SK-N-DZ (cell line): ENCODE measurements at regions not wholly inside any gene's neighbourhood (a gene's known extent, or its start where the extent isn't known, plus 50 kb on each side); places are given as distances from the start of the nearest gene placed in this dataset.
"Not testable (repeated sequence)": the region's sequence is repeated elsewhere in the genome, so short reads cannot be mapped to it uniquely, and the experiment has no call there.

ENCODE experiments used
- DNase-seq: peaks from one replicate; pipeline ENCODE4 v3.0.0-alpha.2; 2015; ENCODE audit warnings: low spot score

- DNase-seq = no peak
Observed at GRCh38 chr1:214715126-214715525, 112.1 kb downstream of the CENPF start.

- no peak for DNase-seq
Observed at GRCh38 chr1:214717351-214717750, 114.4 kb downstream of the CENPF start.

DNA sequence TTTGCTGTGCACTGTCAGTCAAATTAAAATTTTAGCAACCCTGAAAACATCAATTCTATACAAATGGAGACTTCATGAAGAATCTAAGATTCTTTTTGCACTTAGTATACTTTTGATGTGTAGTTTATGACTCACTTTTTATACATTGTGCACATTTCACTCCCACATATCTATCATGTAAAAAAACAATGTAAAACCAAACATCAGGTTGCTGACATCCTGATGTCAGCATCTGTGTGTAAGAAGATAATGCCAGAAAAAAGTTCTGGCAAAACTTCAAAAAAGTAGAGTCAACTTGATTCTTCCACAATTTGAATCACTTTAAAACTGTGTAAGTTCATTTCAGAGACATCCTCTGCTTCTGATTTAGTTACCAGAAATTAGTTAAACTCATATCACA lies 115.7 kb downstream of the CENPF start:
- DNase-seq = no peak

DNA sequence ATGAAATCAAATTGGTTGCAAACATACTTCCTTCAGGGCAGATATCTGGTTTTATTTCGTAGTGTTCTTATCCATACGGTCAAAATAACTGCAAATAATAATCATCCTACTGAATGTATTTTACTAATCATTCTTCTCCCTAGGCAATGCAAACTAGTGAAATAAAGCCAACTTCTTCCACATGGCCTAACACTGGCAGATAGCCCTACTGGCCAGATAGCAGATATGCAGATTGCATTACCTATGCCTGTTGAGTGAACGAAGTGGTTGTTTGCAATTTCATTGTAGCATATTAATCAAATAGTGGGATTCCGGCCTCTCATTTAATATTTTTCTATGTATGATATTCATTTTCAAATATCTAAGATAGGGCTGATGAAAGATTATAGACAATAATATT lies 116.2 kb downstream of the CENPF start:
- DNase-seq = no peak

DNA sequence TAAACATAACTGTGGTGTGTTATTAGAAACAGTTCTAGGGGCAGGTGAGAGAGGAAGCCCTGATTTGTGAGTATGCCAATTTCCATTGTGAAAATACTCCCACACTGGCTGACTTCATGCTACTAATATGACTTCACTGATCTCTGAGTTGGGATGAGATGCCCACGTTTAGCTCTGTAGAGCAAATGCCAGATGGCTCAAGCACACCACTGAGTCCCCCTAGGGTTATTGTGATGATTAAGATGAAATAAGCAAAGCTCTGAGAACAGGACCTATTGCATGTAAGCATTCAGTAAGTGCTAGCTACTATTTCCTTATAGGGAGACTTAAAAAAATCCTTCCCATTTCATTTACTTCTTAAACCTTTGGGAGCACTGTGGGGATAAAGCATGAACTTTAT lies 117.6 kb downstream of the CENPF start:
- no peak for DNase-seq

DNA sequence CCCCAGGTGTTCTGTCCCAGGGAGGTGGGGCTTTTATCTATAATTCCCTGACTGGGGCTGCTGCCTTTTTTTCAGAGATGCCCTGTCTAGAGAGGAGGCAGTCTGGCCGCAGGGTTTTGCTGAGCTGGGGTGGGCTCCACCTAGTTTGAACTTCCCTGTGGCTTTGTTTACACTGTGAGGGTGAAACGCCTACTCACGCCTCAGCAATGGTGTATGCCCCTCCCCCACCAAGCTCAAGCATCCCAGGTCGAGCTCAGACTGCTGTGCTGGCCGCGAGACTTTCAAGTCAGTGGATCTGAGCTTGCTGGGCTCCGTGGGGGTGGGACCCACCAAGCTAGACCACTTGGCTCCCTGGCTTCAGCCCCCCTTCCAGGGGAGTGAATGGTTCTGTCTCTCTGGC lies 124.3 kb downstream of the CENPF start:
- DNase-seq = no peak

- DNase-seq = no peak
Observed at GRCh38 chr1:214739621-214740238, 136.7 kb downstream of the CENPF start.

GRCh38 chr1:214740471-214740870 lies 137.5 kb downstream of the CENPF start:
- no peak for DNase-seq

GRCh38 chr1:214747050-214747635 lies 144.1 kb downstream of the CENPF start:
- no peak for DNase-seq

DNA sequence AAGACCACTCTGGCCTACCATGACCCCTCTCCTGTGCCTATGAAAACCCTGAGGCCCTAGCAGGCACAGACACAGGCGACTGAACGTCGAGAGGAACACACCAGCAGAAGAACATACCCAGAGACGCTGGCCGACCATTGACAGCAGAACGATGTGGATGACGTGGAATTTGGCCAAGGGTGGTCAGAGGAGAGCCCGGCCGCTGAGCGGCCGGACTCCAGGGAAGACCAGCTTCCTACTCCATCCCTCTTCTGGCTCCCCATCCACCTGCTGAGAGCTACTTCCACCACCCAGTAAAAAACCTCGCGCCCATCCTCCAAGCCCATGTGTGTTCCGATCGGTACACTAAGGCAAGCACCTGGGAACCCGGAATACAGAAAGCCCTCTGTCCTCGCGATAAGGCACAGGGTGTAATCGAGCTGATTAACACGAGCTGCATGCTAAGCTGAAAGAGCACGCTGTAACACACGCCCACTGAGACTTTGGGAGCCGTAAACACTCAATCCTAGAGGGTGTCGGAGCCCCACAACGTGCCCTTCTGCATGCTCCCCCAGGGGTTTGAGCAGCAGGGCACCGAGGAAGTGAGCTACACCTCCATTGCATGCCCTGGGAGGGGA lies 150.3 kb downstream of the CENPF start:
- no peak for DNase-seq

DNA sequence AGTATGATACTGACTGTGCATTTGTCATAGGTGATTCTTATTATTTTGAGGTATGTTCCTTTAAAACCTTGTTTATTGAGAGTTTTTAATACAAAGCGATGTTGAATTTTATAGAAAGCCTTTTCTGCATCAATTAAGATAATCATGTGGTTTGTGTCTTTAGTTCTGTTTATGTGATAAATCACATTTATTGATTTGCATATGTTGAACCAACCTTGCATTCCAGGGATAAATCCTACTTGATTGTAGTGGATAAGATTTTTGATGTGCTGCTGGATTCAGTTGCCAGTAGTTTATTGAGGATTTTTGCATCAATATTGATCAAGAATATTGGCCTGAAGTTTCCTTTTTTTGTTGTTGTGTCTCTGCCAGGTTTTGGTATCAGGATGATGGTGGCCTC lies 158.0 kb downstream of the CENPF start:
- no peak for DNase-seq

DNA sequence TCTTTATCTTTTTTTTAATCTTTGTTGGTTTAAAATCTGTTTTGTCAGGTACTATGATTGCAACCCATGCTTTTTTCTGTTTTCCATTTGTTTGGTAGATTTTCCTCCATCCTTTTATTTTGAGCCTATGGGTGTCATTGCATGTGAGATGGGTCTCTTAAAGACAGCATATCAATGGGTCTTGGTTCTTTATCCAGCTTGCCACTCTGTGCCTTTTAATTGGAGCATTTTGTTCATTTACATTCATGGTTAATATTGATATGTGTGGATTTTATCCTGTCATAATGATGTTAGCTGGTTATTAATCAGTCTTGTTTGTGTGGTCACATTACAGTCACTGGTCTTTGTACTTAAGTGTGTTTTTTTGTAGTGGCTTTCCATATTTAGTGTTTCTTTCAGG lies 159.9 kb downstream of the CENPF start:
- DNase-seq = no peak

DNA sequence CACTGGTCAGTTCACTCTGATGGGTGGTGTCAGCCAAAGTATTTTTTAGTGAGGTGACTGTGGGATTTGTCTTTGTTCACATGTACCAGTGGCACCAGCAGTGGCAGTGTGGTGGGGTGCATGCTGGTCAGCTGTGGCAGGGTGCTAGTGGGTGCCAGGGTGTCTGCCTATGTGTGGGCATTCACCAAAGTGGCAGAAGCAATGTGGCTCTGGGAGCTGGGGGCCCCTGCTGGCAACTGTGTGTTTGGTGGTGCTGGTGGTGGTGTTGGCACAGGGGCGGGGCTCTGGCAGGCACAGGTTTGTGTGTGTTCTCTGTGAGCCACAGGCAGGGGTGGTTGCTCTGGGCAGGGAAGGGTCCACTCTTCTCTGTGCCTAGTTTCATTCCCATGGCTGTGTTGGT lies 161.5 kb downstream of the CENPF start:
- no peak for DNase-seq

DNA sequence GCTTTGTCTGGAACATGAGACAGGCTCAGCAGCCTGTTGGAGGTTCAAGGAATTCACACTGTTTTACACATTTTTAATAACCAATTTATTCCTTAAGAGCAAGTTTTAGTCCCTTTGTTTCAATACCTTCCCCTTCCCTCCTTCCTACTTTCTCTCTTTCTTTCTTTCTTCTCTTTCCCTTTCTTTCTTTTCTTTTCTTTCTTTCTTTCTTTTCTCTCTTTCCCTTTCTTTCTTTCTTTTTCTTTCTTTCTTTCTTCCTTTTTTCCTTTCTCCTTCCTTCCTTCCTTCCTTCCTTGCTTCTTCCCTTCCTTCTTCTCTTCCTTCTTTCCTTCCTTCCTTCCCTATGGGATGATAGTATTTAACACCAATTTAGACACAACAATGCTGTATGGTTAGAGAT lies 164.2 kb downstream of the CENPF start:
- no peak for DNase-seq

GRCh38 chr1:214769666-214770065 lies 166.7 kb downstream of the CENPF start:
- DNase-seq = not testable (repeated sequence)

GRCh38 chr1:214777364-214777763 lies 174.4 kb downstream of the CENPF start:
- no peak for DNase-seq

GRCh38 chr1:214791961-214792360 lies 189.0 kb downstream of the CENPF start:
- no peak for DNase-seq

GRCh38 chr1:214792527-214793186 lies 189.7 kb downstream of the CENPF start:
- DNase-seq = no peak

GRCh38 chr1:214793708-214794107 lies 190.7 kb downstream of the CENPF start:
- DNase-seq = no peak

DNA sequence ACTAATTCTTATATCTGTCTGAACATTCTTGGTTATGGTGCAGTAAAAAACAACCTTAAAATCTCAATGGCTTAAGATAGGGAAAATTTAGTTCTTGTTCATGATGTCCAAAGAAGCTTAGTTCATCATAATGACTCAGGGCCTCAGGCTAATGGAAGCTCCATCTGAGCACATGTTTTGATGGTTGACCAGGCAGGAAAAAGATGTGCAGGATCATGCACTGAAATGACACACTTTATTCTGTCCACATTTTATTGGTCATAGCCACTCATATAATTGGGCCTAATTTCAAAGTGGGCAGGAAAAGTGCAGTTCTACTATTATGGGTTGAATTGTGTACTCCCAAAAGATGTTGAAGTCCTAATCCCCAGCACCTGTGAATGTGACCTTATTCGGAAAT lies 198.2 kb downstream of the CENPF start:
- DNase-seq = no peak

DNA sequence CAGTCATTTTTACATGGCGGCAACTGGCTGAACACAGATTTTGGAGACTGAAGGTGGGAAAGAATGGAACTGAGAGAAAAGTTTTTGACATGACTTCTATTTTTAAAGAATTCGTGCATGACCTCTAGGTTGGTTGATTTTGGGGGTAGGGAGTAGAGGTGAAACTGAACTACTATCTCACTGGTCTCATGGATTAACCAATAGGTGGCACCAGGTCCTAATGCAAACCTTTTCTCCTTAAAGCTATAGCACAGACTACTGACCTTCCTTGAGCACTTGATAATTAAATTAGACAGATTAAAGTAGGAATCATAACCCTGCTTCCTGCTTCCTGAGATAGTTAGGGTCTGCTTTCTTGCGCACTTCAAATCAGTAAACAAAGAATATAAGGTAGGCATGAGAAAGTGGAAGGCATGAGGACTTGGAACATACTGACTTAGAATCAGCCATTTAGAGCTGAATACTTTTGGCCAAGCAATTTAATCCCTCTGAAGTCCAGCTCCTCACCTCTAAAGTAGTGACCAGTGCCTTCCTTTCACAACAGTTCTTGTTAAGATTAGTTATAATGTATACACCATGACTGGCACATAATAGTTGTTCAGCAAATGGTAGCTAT lies 206.0 kb downstream of the CENPF start:
- DNase-seq = peak; percentile 29

- DNase-seq = no peak
Observed at GRCh38 chr1:214816603-214817002, 213.6 kb downstream of the CENPF start.
